ENCODE measurements at regions not wholly inside any gene's neighbourhood (a gene's known extent, or its start where the extent isn't known, plus 50 kb on each side); places are given as distances from the start of the nearest gene placed in this dataset.

GRCh38 chr4:138612428-138612827 is 370.3 kb upstream of the SLC7A11 start:
- peaks cover 3% of the 10 kb centered on the region for H3K27me3 Mint-ChIP-seq (ENCODE audit: unreplicated experiment)
- H3K4me3 Mint-ChIP-seq (ENCODE audit: unreplicated experiment) = no peak overlapping the region
- no peaks in the 10 kb centered on the region for H3K36me3 Mint-ChIP-seq (ENCODE audit: low read depth, unreplicated experiment)
- DNase-seq (ENCODE audit: low spot score) = no peak
- H3K4me1 Mint-ChIP-seq (ENCODE audit: unreplicated experiment) = no peaks in the 10 kb centered on the region
- H3K27ac Mint-ChIP-seq (ENCODE audit: unreplicated experiment) = no peak overlapping the region
- no peak for TF ChIP-seq CTCF (IDR thresholded peaks at IDR 0.05; ENCODE audit: unreplicated experiment)
- no peaks in the 10 kb centered on the region for H3K9me3 Mint-ChIP-seq (ENCODE audit: unreplicated experiment)

- Mint-ChIP-seq H3K9me3 (ENCODE audit: unreplicated experiment) (no peaks in the 10 kb centered on the region), H3K36me3 (ENCODE audit: low read depth, unreplicated experiment) (no peaks in the 10 kb centered on the region), H3K4me1 (ENCODE audit: unreplicated experiment) (no peaks in the 10 kb centered on the region), H3K27me3 (ENCODE audit: unreplicated experiment) (peaks cover 3% of the 10 kb centered on the region), H3K4me3 (ENCODE audit: unreplicated experiment) (no peak overlapping the region), H3K27ac (ENCODE audit: unreplicated experiment) (no peak overlapping the region)
- no peak for DNase-seq (ENCODE audit: low spot score)
- TF ChIP-seq CTCF (IDR thresholded peaks at IDR 0.05; ENCODE audit: unreplicated experiment) = no peak
Observed at GRCh38 chr4:138611721-138612120, 369.6 kb upstream of the SLC7A11 start.

GRCh38 chr4:138611017-138611416 is 368.9 kb upstream of the SLC7A11 start:
- DNase-seq (ENCODE audit: low spot score) = no peak
- no peak overlapping the region for H3K4me3 Mint-ChIP-seq (ENCODE audit: unreplicated experiment)
- H3K4me1 Mint-ChIP-seq (ENCODE audit: unreplicated experiment) = no peaks in the 10 kb centered on the region
- no peak for TF ChIP-seq CTCF (IDR thresholded peaks at IDR 0.05; ENCODE audit: unreplicated experiment)
- H3K27ac Mint-ChIP-seq (ENCODE audit: unreplicated experiment) = no peak overlapping the region
- peaks cover 3% of the 10 kb centered on the region for H3K27me3 Mint-ChIP-seq (ENCODE audit: unreplicated experiment)
- H3K9me3 Mint-ChIP-seq (ENCODE audit: unreplicated experiment) = no peaks in the 10 kb centered on the region
- no peaks in the 10 kb centered on the region for H3K36me3 Mint-ChIP-seq (ENCODE audit: low read depth, unreplicated experiment)

- H3K36me3 Mint-ChIP-seq (ENCODE audit: low read depth, unreplicated experiment) = no peaks in the 10 kb centered on the region
- DNase-seq (ENCODE audit: low spot score) = no peak
- H3K9me3 Mint-ChIP-seq (ENCODE audit: unreplicated experiment) = no peaks in the 10 kb centered on the region
- H3K4me3 Mint-ChIP-seq (ENCODE audit: unreplicated experiment) = no peak overlapping the region
- H3K27ac Mint-ChIP-seq (ENCODE audit: unreplicated experiment) = no peak overlapping the region
- H3K27me3 Mint-ChIP-seq (ENCODE audit: unreplicated experiment) = peaks cover 3% of the 10 kb centered on the region
- TF ChIP-seq CTCF (IDR thresholded peaks at IDR 0.05; ENCODE audit: unreplicated experiment) = no peak
- no peaks in the 10 kb centered on the region for H3K4me1 Mint-ChIP-seq (ENCODE audit: unreplicated experiment)
Observed at GRCh38 chr4:138609943-138610350, 367.8 kb upstream of the SLC7A11 start.

GRCh38 chr4:138604556-138604955 is 362.4 kb upstream of the SLC7A11 start:
- no peak overlapping the region for H3K27ac Mint-ChIP-seq (ENCODE audit: unreplicated experiment)
- no peak for DNase-seq (ENCODE audit: low spot score)
- H3K36me3 Mint-ChIP-seq (ENCODE audit: low read depth, unreplicated experiment) = no peaks in the 10 kb centered on the region
- TF ChIP-seq CTCF (IDR thresholded peaks at IDR 0.05; ENCODE audit: unreplicated experiment) = no peak
- no peak overlapping the region for H3K4me3 Mint-ChIP-seq (ENCODE audit: unreplicated experiment)
- H3K4me1 Mint-ChIP-seq (ENCODE audit: unreplicated experiment) = no peaks in the 10 kb centered on the region
- H3K9me3 Mint-ChIP-seq (ENCODE audit: unreplicated experiment) = no peaks in the 10 kb centered on the region
- no peaks in the 10 kb centered on the region for H3K27me3 Mint-ChIP-seq (ENCODE audit: unreplicated experiment)

Data from endothelial cell (in vitro differentiated cells).